SK-N-SH (cell line): ENCODE measurements at regions not wholly inside any gene's neighbourhood (a gene's known extent, or its start where the extent isn't known, plus 50 kb on each side); places are given as distances from the start of the nearest gene placed in this dataset.

Experiments
- CTCF ChIA-PET: fragments of 300-600, 350-600 bp; formaldehyde crosslinking; extraction: SDS; loops from one replicate; lab custom pipeline; 2021; lab: Yijun Ruan, JAX
- POLR2A ChIA-PET: fragments of 350-600 bp; sonication (Branson Sonifier 250); formaldehyde crosslinking; extraction: SDS; loops from one replicate; lab custom pipeline; 2020; ENCODE audit warnings: antibody characterized with exemption, inconsistent platforms; lab: Yijun Ruan, JAX
- DNase-seq: peaks from one replicate; pipeline ENCODE4 v3.0.0; 2012
- H2AFZ ChIP-seq: fragments of 200-600 bp; sonication (generic); 2 replicates; pipeline ENCODE4 v1.8.1; 2016; ENCODE audit warnings: antibody characterized with exemption, mild to moderate bottlenecking, low read depth
- H3F3A ChIP-seq: fragments of 200-600 bp; sonication (generic); replicated peaks from 2 replicates; pipeline ENCODE3; 2016; ENCODE audit warnings: antibody characterized with exemption, mild to moderate bottlenecking; ENCODE audit not compliant: insufficient read depth
- H3K27ac ChIP-seq, 2 experiments: fragments of 200-500 bp in 1 of 2; fragments of 200-600 bp in 1 of 2; sonication (Bioruptor generic) in 1 of 2; sonication (generic), shearing (Covaris generic) in 1 of 2; 2 replicates each; pipeline versions ENCODE4 v1.5.1 to v1.6.1; 2014 to 2016; ENCODE audit warnings: low read depth in 2 of 2, inconsistent platforms in 1 of 2, low read length in 1 of 2, mild to moderate bottlenecking in 1 of 2, mixed read lengths in 1 of 2
- H3K27me3 ChIP-seq: fragments of 200-600 bp; sonication (generic), shearing (Covaris generic); 2 replicates; pipeline ENCODE4 v1.6.1; 2016; ENCODE audit warnings: mixed run types; ENCODE audit not compliant: insufficient read depth
- H3K36me3 ChIP-seq, 2 experiments: fragments of 200-500 bp in 1 of 2; fragments of 200-600 bp in 1 of 2; sonication (Bioruptor generic) in 1 of 2; sonication (generic) in 1 of 2; replicated peaks in 1 of 2; 2 replicates each; pipeline versions ENCODE3 to v1.5.1; 2014 to 2016; ENCODE audit warnings: low read length in 1 of 2, mild to moderate bottlenecking in 1 of 2; ENCODE audit not compliant: insufficient read depth in 2 of 2, control insufficient read depth in 1 of 2
- H3K4me1 ChIP-seq, 2 experiments: fragments of 200-500 bp in 1 of 2; fragments of 200-600 bp in 1 of 2; sonication (Bioruptor generic) in 1 of 2; sonication (generic), shearing (Covaris generic) in 1 of 2; 2 replicates each; pipeline versions ENCODE4 v1.5.1 to v1.6.1; 2014 to 2016; ENCODE audit warnings: low read depth in 1 of 2, low read length in 1 of 2, mixed run types in 1 of 2; ENCODE audit not compliant: insufficient read depth in 2 of 2, control insufficient read depth in 1 of 2
- H3K4me2 ChIP-seq: fragments of 200-600 bp; sonication (generic), shearing (Covaris generic); 2 replicates; pipeline ENCODE4 v1.6.1; 2017; ENCODE audit warnings: mixed run types
- H3K4me3 ChIP-seq, 2 experiments: fragments of 200-500 bp in 1 of 2; fragments of 200-600 bp in 1 of 2; sonication (Bioruptor generic) in 1 of 2; sonication (generic), shearing (Covaris generic) in 1 of 2; 2 replicates each; pipeline versions ENCODE4 v1.5.1 to v1.8.1; 2014 to 2016; ENCODE audit warnings: low read depth in 2 of 2, inconsistent platforms in 1 of 2, low read length in 1 of 2, mild to moderate bottlenecking in 1 of 2, mixed read lengths in 1 of 2, moderate library complexity in 1 of 2
- H3K79me2 ChIP-seq: fragments of 200-600 bp; sonication (generic); 2 replicates; pipeline ENCODE4 v1.8.1; 2017; ENCODE audit warnings: mild to moderate bottlenecking; ENCODE audit not compliant: insufficient read depth
- H3K9ac ChIP-seq: fragments of 200-600 bp; sonication (generic); 2 replicates; pipeline ENCODE4 v1.6.1; 2017; ENCODE audit warnings: mixed run types
- H3K9me2 ChIP-seq: fragments of 200-600 bp; sonication (generic); 2 replicates; pipeline ENCODE4 v1.6.1; 2017; ENCODE audit warnings: mixed run types
- H3K9me3 ChIP-seq: fragments of 200-600 bp; sonication (generic); 2 replicates; pipeline ENCODE4 v1.6.1; 2017; ENCODE audit warnings: mixed run types, mild to moderate bottlenecking, moderate library complexity
- H4K20me1 ChIP-seq: fragments of 200-600 bp; sonication (generic); 2 replicates; pipeline ENCODE4 v1.6.1; 2017; ENCODE audit warnings: mild to moderate bottlenecking, mixed run types; ENCODE audit not compliant: insufficient read depth
- EZH2phosphoT487 ChIP-seq: fragments of 200-600 bp; sonication (generic); IDR thresholded peaks from 2 replicates; pipeline ENCODE4 v1.6.1; 2017; ENCODE audit warnings: low read depth, mixed run types, mild to moderate bottlenecking, antibody characterized with exemption, moderate library complexity, borderline replicate concordance
- FOSL2 ChIP-seq: IDR thresholded peaks from 2 replicates; pipeline ENCODE4 v1.4.0; 2012; ENCODE audit warnings: low read depth, mild to moderate bottlenecking, moderate library complexity, borderline replicate concordance
- IRF3 ChIP-seq: fragments of 150-350 bp; IDR thresholded peaks from 2 replicates; pipeline ENCODE4 v1.6.1; 2016; ENCODE audit warnings: mild to moderate bottlenecking, low read depth, low read length
- MEF2A ChIP-seq: IDR thresholded peaks from 2 replicates; pipeline ENCODE4 v1.4.0; 2012; ENCODE audit warnings: low read depth, borderline replicate concordance
- NRF1 ChIP-seq: IDR thresholded peaks from 2 replicates; pipeline ENCODE4 v1.6.1; 2012; ENCODE audit warnings: low read depth, mild to moderate bottlenecking, low read length
- POLR2AphosphoS5 ChIP-seq: IDR thresholded peaks from 2 replicates; pipeline ENCODE4 v1.6.1; 2012; ENCODE audit warnings: low read depth, low read length
- REST ChIP-seq: IDR thresholded peaks from 2 replicates; pipeline ENCODE4 v1.6.1; 2012; ENCODE audit warnings: mild to moderate bottlenecking, low read depth, low read length, moderate library complexity
- SMC3 ChIP-seq: IDR thresholded peaks from 2 replicates; pipeline ENCODE4 v1.6.1; 2012; ENCODE audit warnings: low read depth, low read length, improper control_type of control experiment
- TCF12 ChIP-seq: IDR thresholded peaks from 2 replicates; pipeline ENCODE4 v1.4.0; 2012
- YY1 ChIP-seq: IDR thresholded peaks from 2 replicates; pipeline ENCODE4 v1.4.0; 2012; ENCODE audit warnings: low read depth, mild to moderate bottlenecking
- WGBS: methylation state at CpG from one replicate; pipeline ENCODE4 v1.1.6; 2017; ENCODE audit warnings: low lambda C conversion rate; 5-methylcytosine and 5-hydroxymethylcytosine counted together

- no peaks in the 10 kb centered on the region for H3K36me3 ChIP-seq
- no peak overlapping the region for H3K4me2 ChIP-seq
- H3K27me3 ChIP-seq, result peaks cover 38% of the 10 kb centered on the region
- H3K9me2 ChIP-seq, result no peaks in the 10 kb centered on the region
- ChIA-PET POLR2A (no interaction called here), CTCF (interaction anchor here (1.2 to 14.9 kb wide), 6 partner anchors 36 to 275 kb away, joined by 3 to 458 read pairs (median 4); partner anchors contain the start of gene LINGO1)
- H3K4me1 ChIP-seq, result peaks cover 0 to 15% of the 10 kb centered on the region in 2 experiments; a peak in 1 of 4 replicates
- H3F3A ChIP-seq, result peaks cover 4% of the 10 kb centered on the region
- TF ChIP-seq EZH2phosphoT487 (no peak), REST (no peak), YY1 (no peak), TCF12 (no peak), IRF3 (no peak), POLR2AphosphoS5 (no peak)
- no peak for DNase-seq
- H3K79me2 ChIP-seq, result no peaks in the 10 kb centered on the region
- no peak overlapping the region for H2AFZ ChIP-seq
- H4K20me1 ChIP-seq, result 0 out of 2 replicates have a peak, but pooled peaks cover 5% of the 10 kb centered on the region
- no peaks in the 10 kb centered on the region for H3K9me3 ChIP-seq
- H3K9ac ChIP-seq, result no peak overlapping the region
- no peak overlapping the region for H3K27ac ChIP-seq
- WGBS, result 70% methylated on average over 12 of the region's 50 CpGs
- no peak overlapping the region; a peak in 1 of 4 replicates for H3K4me3 ChIP-seq
Measured at GRCh38 chr15:77818484-77819047, 185.9 kb upstream of the LINGO1 start.

- Histone ChIP-seq H3K27ac (no peak overlapping the region), H2AFZ (no peak overlapping the region), H3K9me2 (no peaks in the 10 kb centered on the region), H3K27me3 (peaks cover 38% of the 10 kb centered on the region), H3K9me3 (no peaks in the 10 kb centered on the region), H4K20me1 (0 out of 2 replicates have a peak, but pooled peaks cover 5% of the 10 kb centered on the region), H3K36me3 (no peaks in the 10 kb centered on the region), H3K4me1 (peaks cover 0 to 10% of the 10 kb centered on the region in 2 experiments; a peak in 1 of 4 replicates)
- 84% methylated on average over 7 of the region's 9 CpGs for WGBS
- no peak for TF ChIP-seq IRF3
- TF ChIP-seq MEF2A, result no peak
- no peak for TF ChIP-seq NRF1
- no peak for TF ChIP-seq SMC3
- TF ChIP-seq FOSL2, result no peak
- TF ChIP-seq, all 33 proteins: peak for 0
- no peaks in the 10 kb centered on the region for H3K79me2 ChIP-seq
- no peak overlapping the region for H3K9ac ChIP-seq
- no peak overlapping the region for H3K4me2 ChIP-seq
- peaks cover 4% of the 10 kb centered on the region for H3F3A ChIP-seq
- DNase-seq, result no peak
- ChIA-PET POLR2A (no interaction called here), CTCF (interaction anchor here (0.6 to 14.9 kb wide), 7 partner anchors 10 to 699 kb away, joined by 3 to 458 read pairs (median 4); partner anchors contain the start of gene LINGO1)
- H3K4me3 ChIP-seq, result no peak overlapping the region
Measured at GRCh38 chr15:77817434-77817833, 184.7 kb upstream of the LINGO1 start.
